DMS153 (cell line): ENCODE measurements at regions not wholly inside any gene's neighbourhood (a gene's known extent, or its start where the extent isn't known, plus 50 kb on each side); places are given as distances from the start of the nearest gene placed in this dataset.

Experiments
- DNase-seq: peaks from one replicate; lab custom pipeline; 2025; lab: John Stamatoyannopoulos, UW

DNA sequence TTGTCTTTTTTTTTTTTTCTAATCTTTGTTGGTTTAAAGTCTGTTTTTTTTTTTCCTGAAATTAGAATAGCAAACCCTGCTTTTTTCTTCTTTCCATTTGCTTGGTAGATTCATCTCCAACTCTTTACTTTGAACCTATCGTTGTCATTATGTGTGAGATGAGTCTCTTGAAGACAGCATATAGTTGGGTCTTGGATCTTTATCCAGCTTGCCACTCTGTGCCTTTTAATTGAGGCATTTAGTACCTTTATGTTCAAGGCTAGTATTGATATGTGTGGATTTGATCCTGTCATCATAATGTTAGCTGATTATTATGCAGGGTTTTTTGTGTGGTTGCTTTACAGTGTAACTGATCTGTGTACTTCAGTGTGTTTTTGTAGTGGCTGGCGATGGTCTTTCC lies 383.8 kb downstream of the MAN2A1 start:
- DNase-seq = no peak

DNA sequence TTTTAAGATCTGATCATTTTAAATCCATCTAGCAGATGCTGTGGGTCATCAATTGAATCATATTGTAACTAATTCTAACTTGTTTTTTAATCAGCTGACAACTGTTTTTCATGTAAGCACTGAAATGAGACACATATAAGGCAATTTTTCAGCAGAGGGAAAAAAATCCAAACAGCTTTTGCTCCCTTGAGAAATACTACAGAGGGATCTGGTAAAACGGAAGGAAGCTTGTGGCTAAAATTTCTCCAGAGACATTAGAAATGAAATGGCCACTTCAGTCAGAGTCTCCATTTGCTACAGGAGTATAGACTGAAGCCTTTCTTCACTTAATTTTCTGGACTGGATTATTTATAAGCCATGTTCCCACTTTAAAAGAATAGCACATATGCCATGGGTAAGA lies 385.9 kb downstream of the MAN2A1 start:
- no peak for DNase-seq

DNA sequence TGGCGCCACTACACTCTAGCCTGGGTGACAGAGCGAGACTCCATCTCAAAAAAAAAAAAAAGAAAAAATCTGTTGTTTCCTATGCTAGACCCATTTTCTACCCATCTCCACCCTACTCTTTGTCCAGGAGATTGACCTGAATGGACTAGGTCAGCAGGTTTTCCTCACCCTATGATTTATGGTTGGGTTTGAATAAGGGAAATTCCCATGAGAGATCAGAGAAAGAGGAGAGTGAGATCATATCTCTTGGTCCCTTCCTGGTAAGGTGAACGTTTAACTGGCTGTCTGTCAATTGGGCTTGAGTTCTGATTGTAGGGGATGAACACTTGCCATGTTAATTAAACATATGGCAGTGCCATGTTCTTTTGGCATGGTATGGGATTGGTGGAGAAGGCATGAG lies 387.4 kb downstream of the MAN2A1 start:
- no peak for DNase-seq

- no peak for DNase-seq
Observed at GRCh38 chr5:110082194-110082593, 392.5 kb downstream of the MAN2A1 start.

GRCh38 chr5:110082863-110083262 lies 393.1 kb downstream of the MAN2A1 start:
- DNase-seq = no peak

DNA sequence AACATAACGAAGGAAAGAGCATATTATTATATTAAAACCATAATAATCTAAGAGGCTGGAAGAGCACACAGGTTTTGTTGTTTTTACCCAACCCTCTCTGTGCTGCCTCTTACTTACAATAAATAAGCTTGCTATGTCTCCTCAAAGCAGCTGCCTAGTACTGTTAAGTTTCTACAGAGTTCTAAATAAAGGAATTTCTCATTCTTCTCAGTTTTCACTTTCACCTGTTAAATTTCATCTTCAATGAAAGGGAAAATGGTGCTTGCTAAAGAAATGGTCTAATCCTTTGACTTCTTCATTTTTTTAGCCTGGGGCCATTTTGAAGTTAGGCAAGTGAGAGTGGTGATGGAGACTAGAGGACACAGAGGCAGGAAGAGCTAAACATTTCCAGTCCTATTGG lies 396.1 kb downstream of the MAN2A1 start:
- DNase-seq = no peak

DNA sequence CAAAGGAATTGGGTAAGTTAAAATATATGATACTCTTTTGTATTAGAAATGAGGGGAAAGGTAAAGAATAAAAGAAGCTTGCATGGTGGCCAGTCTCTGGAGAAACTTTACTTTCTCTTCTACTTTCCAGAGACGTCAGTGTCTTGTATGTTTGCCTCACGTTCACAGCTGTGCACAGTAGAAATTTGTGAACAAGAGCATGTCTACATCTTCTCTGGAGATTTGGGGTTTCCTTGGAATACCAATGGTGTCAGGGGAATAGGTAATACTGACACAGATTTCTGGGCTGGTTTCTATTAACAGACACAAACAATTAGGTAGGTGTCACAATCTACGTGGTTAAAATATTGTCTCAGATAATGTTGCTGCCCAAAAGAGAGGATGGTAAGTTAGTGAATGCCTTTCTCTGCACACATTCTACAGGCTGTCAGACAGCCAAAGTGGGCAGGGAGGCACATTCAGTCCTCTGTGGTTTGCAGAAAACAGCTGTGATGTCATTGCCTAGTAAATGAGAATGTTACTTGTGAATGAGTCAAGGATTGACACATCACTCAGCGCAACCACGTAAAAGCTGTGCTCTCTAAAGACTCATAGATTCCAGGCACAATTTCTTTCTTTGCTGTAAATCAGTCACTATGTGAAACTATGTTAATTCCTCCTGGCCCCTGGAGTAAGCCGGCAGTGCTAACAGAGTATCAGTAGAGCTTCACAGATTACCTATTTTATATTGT lies 397.1 kb downstream of the MAN2A1 start:
- no peak for DNase-seq

DNA sequence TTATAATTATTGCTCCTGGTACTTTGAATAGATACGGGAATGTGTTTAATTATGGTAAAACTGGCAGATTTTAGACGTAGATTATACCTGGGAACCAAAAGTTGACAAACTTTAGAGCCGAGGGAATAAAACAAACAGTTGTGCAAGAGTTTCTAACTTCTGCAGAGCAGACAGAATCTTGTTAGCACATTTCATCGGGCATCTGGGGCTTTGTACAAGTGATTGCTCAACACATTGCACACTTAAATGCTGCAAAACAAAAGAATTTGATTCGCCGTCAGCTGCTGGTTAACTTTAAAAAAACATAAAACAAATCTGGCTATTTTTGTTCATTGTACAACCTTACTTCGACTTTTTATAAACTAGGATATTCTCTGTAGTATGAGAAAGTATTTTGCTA lies 398.1 kb downstream of the MAN2A1 start:
- no peak for DNase-seq

DNA sequence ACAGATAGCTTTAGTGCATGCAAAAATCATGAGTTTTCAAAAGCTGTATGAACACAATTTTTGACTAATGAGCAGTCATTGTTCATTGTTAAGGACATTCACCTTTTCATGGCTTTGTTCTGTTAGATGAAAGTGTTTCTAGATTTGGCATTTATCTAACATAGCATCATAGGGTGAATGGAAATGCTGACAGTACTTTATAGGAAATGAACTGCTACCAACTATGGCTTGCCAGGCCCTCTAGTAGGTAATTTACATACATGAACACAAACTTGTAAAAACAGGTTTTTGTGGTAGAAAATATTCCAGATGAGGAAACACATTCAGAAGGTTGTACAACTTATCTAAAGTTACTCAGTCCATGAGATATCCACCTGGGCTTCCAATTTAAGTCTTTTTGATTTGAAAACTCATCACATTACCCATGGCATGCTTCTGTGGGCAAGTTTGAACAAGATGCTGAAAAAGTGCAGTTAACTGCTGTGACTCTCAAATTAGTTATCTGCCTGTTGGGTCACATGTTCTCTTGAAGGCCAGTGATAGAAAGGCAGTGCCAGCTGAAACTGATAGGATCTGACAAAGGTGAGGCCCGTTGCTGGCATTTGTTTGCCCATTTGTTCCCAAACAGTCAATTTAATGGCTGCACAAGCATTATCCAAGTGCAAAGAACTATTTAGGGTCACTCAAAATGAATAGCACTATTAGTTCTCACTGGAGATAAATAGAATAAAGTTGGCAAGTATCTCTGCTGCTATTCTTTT lies 399.1 kb downstream of the MAN2A1 start:
- DNase-seq = no peak

- DNase-seq = no peak
Observed at GRCh38 chr5:110092955-110093785, 403.4 kb downstream of the MAN2A1 start.

- no peak for DNase-seq
Observed at GRCh38 chr5:110094109-110094508, 404.4 kb downstream of the MAN2A1 start.

GRCh38 chr5:110094548-110094947 lies 404.8 kb downstream of the MAN2A1 start:
- no peak for DNase-seq

DNA sequence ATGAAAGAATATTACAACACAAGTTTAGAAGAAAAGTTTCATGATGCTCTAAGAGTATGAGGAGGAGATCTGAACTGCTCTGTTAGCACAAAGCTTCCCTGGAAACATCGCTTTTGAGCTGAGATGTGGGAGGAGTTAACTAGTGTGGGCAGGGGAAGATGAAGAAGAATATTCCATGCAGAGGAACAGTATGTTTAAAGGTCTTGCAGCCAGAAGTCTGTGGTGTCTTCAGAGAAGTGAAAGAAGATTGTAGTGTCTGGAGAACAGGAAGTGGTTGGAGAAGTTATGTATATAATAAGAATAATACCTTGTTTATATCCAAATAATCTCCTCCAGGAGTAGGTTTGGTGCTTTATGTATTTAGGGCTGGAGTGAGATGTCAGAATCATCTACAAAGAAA lies 406.7 kb downstream of the MAN2A1 start:
- DNase-seq = no peak

GRCh38 chr5:110099572-110099971 lies 409.8 kb downstream of the MAN2A1 start:
- no peak for DNase-seq

GRCh38 chr5:110103081-110103480 lies 413.4 kb downstream of the MAN2A1 start:
- DNase-seq = no peak

DNA sequence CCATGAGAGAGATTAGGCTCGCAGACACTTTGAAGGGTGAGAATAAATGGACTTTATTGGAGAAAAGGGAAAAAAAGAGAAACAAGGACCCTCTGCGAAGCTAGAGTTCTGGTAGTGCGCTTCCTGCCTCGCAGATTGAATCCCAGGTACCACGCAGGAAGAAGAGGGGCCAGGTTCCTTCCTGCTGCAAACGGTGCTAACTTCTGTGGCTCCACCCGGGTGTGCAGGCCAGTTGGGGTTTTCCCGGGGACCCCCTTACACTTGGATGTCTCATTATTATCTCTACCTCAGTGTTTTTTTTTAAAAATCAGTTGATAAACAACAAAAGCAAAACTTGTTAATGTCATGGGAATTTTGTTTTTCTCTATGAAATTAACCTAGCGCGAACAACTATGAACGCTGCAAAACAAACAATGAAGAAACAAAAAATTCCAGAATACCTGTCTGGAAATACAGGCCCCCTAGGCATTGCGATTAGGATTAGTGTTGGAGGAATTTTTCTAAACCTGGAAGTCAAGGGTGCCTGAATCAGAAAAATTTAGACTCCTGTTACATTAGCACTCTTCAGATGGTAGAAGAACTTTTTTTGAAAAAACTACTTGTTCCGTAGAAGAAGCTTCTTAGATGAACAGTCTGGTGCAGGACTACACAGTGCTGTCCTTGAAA lies 414.5 kb downstream of the MAN2A1 start:
- DNase-seq = no peak

- no peak for DNase-seq
Observed at GRCh38 chr5:110104726-110105669, 415.3 kb downstream of the MAN2A1 start.

- DNase-seq = no peak
Observed at GRCh38 chr5:110105692-110106091, 416.0 kb downstream of the MAN2A1 start.

DNA sequence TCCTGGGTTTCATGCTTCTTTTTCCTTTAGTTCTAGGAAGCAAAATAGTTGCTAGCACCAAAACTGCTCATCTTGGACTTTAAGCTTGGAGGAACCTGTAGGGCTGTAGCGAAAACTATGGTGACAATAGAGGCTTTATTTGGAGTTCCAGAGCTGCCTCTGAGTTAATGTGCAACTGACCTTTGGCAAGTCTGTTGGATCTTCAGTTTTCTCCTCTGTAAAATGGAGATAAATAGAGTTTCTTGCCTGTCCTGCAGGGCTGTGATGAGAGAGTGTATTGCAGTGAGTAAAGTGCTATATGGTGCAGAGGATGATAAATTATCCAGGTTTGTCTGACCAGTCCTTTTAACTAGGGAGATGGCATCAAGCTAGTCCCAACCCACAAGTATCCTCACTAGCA lies 417.0 kb downstream of the MAN2A1 start:
- DNase-seq = no peak

DNA sequence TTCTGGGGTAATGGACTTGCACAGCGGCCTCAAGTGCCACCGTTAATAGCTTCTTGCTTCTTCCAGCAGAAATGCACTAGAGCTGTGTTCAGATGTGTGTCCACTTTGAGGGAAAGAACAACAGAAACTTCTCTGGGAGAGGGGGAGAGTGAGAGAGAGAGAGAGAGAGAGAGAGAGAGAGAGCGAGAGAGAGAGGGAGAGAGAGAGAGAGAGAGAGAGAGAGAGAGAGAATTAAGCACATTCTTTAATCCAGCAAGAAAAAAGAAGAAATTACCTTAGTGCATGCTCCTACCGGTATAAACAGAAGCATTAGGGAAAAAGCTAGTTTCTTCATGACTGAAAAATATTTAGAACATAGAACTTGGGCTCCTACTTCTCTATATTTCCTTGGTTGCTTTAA lies 418.8 kb downstream of the MAN2A1 start:
- no peak for DNase-seq

DNA sequence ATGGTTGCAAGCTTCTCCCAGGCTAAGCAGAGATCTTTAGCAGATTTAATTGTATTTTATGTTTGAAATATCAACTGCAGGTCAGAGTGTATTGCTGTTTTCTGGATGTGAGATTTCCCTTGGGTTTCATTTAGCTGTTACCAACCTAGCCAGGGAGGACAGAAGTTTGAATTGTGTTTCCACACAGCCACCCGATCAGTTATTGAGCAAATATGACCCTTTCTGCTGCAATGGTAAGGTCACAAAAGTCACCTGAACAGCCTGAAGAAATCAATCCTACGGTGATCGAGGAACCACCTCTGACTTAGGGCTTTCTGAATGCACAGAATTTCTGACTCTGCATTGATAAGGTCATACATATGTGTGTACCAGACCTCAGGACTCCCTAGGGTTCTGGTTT lies 419.9 kb downstream of the MAN2A1 start:
- DNase-seq = no peak
